Amygdala (tissue), 56 donors: ENCODE measurements at regions not wholly inside any gene's neighbourhood (a gene's known extent, or its start where the extent isn't known, plus 50 kb on each side); places are given as distances from the start of the nearest gene placed in this dataset.
A peak's percentile ranks its signal among the peaks of the same experiment; 100 is the strongest.
"Not testable (repeated sequence)": the region's sequence is repeated elsewhere in the genome, so short reads cannot be mapped to it uniquely, and the experiment has no call there.

Experiments
- DNase-seq, 56 donors: peaks; one replicate each; lab custom pipeline; 2025; lab: John Stamatoyannopoulos, UW

DNA sequence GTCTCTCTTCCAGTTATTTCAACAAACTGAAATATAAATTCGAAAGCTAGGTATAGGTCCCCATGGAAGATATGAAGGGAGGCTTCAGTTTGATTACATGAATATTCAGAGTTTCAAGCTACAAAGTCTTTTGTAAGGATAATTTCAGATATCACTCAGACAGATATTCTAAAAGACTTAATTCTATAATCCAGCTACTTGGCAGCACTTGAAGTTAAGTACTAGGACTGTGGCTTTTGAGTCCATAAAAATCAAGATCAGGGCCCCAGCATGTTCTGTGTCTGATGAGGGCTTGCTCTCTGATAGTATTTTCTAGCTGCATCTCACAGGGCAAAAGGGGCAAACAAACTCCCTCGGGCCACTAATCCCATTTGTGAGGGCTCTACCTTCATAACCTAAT, 160.6 kb upstream of the IRS2 start:
- no peak for DNase-seq

DNA sequence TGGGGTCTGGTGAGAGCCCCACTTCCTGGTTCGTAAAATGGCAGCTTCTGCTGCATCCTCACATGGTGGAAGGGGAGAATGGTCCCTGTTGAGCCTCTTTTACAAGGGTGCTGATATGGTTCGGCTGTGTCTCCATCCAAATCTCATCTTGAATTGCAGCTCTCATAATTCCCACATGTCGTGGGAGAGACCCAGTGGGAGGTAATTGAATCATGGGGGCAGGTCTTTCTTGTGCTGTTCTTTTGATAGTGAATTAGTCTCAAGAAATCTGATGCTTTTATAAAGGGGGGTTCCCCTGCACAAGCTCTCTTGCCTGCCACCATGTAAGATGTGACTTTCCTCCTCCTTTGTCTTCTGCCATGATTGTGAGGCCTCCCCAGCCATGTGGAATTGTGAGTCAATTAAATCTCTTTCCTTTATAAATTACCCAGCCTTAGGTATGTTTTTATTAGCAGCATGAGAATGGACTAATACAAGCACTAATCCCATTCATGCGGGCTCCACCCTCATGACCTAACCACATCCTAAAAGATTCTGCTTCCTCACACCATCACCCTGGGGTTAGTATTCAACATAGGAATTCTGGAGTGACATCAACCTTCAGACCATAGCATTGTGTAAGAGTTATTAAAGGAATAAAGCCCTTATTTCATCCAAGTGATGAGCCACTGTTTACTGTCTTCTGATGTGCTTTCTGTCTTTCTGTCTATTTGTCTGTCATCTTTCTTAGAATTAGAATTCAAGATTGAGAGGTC, 159.0 kb upstream of the IRS2 start:
- no peak for DNase-seq

DNA sequence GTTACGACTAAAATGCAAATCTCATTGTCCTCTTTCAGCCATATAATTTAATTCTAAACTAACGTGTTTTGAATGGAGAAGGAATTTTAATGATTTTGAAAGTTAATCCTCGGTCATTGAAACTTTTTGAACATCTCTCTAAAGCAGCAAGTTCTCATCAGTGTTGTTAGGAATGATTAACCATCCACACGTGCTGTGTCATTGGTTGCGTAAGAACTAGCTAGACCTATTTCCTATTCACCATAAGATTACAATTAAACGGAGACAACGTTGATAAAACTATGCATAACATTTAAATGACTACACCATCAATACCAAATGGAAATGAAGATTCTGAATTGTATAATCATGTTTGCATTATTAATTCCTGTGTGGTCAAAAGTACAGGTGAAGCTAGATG, 155.6 kb upstream of the IRS2 start:
- no peak for DNase-seq

DNA sequence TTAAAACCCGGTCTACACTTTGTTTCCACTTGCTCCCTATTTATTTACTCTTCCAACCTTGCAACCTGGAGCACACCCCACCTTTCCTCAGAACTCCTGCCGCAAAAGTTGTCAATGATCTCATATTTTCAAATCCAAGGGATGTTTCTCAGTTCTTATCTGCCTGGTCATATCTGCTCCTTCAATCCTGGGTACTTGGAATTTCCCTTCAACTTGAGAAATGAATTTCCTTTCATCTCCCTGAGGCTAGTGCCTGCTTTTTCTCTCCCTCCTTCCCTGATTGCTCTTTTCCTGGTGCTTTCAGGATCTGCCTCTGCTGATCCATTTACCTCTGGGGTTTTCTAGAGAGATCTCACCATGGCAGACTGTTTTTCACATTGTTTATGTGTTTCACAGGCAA, 154.8 kb upstream of the IRS2 start:
- DNase-seq = no peak

DNA sequence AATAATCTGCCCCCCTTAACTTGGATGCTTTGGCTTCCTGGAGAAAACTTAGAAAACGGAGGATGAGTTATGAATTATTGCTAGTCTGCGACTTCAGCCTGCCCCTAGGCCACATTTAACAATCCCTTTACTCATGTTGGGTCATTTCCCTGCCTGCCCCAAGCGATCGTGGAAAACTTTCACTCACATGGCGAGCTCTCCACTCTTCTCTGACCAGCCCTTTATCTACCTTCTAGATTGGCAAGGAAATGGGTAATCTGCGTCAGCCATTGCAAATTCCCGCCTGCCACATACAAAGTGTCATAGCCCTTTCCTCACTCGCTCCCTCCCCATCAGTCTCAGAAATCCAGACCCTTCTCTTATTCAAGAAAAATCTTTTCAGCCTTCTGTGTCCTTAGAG, 154.3 kb upstream of the IRS2 start:
- no peak for DNase-seq

- DNase-seq = no peak
Observed at GRCh38 chr13:109939838-109940237, 153.5 kb upstream of the IRS2 start.

DNA sequence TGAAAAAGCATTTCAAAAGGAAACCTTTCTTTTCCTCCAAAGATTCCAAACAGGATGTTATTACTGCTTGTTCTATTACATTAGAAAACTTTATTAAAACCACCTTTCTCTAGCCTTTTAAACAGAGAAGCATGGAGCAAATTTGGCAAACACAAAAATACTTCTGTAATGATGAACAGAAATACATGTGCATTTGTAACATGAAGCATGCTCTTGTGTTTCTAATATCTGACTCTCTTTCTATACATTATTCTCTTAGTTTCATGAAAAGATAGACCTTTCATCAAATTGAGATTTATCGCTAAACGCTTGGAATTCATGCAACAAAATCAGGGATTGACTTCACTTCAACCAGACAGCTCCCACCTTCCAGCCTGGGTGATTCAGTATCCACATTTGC, 152.8 kb upstream of the IRS2 start:
- DNase-seq = no peak

DNA sequence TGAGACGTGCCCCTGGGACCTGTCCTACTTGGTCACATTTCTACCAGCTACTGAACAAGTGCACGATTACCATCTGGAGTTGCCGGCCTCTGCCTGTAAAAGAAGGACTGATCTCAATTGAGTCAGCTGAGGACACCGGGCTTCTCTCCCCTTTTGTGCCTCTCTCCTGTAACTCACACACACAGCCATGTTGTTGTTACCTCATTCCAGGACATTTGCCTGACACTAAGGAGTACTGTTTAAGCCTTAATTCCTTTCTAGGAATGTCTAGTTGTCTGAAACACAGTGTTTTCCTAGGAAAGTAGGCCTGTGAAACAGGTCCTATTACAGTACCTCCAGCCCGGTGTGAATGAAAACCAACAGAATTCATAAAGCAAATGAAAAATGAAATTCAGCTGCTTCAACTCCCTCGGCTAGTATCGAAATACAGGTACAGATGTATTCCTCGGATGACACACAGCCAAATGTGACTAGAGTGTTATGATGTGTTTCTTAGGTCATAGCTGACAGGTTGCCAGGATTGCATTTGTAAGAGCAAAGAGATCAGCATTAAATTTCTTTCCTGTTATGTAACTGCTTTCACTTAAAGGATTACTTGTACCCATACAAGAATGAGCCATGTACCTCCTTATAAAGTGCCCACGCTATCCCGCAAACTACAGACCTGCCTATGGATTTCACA, 152.0 kb upstream of the IRS2 start:
- no peak for DNase-seq

DNA sequence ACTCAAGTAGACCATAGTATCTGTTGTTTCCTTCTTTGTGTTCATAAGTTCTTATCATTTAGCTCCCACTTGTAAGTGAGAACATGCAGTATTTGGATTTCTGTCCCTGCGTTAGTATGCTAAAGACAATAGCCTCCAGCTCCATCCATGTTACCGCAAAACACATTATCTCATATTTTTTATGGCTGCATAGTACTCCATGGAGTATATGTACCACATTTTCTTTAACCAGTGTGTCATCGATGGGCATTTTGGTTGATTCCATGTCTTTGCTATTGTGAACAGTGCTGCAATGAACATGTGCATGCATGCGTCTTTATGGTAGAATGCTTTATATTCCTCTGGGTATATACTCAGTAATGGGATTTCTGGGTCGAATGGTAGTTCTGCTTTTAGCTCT, 148.1 kb upstream of the IRS2 start:
- DNase-seq = not testable (repeated sequence)

GRCh38 chr13:109933476-109933875, 147.1 kb upstream of the IRS2 start:
- no peak for DNase-seq

DNA sequence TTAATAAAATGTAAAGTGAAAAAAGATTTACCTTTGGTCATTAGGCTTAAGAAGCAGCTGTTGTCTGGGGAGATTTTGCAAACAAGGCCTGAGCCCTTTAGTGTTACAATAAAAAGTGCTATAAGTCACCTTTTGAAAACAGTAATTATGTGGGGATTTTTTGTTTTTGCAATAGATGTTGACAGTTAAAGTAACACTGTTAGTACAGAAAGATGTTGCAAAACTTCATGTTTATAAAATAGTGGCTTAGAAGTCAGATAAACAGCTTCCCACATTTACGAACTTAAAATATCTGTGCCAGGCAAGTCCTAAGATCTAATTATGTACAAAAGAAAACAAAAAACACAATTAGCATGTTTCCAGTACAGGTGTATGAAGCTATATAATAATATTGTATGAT, 138.0 kb upstream of the IRS2 start:
- DNase-seq = no peak

DNA sequence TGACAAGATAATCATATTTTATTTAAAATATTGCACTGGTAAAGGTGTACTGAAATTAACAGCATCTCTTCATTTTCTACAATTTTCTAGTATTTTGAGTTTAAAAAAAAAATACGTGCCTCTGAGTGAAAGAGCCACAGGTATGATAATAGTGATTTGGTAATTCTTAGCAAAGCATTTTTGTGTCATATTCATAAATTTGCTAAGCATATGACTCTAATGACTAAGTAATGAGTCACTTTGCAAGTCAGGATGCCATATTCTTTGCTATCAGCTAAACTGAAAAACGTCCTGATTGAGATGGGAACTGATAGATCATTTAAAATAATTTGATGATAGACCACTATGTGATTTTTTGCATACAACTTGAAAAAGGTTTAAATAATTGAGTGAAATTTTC, 136.1 kb upstream of the IRS2 start:
- DNase-seq = no peak

DNA sequence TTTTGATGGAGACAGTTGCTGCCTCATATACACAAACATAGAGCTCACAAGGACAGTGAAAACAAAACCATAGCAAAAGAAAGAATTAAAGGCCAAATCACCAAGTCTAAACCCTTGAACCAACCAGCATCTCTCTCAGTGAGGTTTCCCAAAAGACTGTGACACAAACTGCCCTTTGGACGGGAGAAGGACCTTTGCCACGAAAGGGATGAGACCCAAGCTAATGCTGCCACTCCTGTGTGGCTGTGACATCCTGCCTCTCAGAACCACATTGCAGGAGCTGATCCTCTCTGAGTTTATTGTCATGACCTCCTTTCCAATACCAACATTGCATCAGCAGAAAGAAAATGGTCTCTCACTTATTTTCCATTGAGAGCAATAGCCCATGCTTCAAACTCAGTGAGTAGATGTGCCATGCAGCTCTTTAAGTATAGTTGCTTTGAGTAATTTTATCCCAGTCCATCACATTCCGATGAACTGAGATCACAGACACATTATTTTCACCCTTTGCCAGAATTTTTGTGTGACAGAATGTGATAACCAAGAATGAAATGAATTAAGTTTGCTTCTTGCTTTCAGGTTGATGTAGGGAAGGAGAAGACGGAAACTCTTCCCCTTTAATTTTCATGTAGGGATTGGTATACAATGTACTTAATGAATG, 133.5 kb upstream of the IRS2 start:
- no peak for DNase-seq

GRCh38 chr13:109918179-109918711, 131.9 kb upstream of the IRS2 start:
- DNase-seq = peak in 9 of 56 donors; percentile 2 to 53 (median 13)

DNA sequence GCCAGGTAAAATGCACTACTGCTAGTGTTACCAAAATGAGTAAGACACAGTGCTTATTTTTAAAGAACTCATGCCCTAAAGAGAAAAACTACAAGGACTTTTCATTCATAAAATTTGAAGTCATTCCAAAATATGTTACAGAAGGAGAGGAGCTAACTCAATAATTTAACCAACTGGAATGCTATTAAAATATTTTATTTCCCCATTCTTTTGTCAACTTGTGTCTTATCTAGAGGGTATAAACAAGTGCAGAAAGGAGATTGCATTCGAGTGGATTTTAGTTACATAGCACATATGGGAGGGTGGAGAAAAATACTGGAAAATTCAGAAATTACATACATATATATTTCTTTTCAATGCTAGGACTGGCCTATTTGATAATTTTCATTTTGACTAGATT, 131.0 kb upstream of the IRS2 start:
- DNase-seq = no peak

GRCh38 chr13:109913936-109914510, 127.6 kb upstream of the IRS2 start:
- no peak for DNase-seq

DNA sequence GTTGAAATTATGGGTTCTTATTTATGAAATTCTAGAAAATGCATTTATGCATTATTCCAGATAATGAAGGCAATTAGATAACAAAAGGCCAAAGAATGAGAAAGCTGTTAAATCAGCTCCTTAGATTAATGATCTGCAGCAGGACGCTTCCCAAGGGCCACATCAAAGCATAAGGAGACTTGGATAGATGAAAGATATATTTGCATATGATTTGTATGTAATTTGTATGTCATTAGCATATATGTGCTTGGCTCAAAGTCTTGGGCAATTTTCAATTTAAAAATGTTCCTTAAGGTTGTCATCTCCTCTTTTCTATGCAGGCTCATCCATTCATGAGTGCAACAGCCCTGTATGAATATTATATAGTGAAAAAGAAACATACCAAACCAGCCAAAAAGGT, 126.8 kb upstream of the IRS2 start:
- no peak for DNase-seq

DNA sequence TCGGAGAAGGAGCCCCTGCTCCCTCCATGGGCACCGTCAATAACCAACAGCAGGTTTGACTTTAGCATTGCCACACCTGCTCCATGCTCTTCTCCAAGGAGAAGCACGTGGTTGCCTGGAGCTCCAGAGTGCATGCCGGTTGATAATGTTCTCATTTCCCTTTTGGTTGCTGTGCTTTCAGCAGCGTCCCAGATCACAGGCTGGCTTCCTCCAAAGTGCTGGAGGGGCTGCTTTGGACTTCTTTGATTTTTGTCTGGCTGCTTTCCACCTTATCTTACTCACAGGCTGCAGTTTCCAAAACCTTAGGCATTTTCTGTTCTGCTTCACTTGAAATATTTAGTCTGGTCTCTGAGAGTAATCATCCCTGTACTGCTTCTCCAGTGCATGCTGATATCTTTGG, 123.8 kb upstream of the IRS2 start:
- no peak for DNase-seq

DNA sequence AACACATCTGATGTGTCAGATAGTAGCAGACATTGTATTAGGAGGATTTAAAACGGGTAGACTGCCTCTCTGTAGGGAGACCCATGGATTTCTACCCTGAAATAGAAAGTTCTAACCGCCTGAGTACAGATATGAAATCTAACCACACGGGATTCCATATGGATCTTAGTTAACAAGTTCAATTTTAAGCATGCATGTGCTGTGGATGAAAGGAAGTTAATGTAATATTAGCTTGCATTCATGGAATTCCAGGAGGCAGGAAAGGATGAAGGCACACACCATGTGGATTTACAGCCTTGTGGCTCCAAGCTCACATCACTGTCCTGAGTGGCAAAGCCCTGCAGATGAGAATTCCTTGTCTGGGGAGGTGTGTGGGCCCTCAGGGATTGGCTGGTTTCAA, 120.6 kb upstream of the IRS2 start:
- DNase-seq = no peak

DNA sequence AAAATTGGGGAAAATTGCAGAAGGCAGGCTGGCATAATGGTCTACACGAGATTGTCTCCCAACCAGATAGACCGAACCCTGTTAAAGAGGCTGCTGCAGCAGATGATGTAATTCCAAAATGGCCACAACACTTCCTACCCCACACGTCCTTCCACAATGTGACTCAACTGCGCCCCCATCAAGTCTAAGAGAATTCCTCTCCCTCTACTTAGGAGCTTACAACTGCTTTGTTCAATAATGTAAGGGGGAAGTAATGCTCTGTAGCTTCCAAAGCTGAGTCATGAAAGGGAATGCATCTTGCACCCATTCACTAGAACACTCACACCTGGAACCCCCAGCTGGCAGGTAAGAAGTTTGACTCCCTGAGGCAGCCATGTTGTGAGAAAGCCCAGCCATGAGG, 117.8 kb upstream of the IRS2 start:
- no peak for DNase-seq

DNA sequence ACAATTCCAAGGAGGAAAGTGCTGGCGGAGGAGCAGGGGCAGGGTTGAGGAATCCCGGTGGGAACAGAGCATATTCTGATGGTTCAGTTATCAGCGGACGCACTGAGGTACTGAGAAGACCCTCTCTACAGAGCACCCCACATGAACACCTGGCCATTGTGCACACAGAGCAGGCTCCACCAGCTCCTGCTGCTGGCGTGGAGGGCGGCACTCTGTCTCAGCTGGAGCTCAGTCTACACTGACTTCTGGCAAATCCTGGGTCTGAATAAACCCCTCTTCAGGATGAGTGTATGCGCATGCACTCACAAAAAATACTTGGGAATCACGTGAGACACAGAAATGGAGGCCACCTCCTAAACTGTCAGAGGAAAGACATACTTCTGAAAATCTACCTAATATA, 114.4 kb upstream of the IRS2 start:
- no peak for DNase-seq
